GM23338 (cell line): ENCODE measurements at regions not wholly inside any gene's neighbourhood (a gene's known extent, or its start where the extent isn't known, plus 50 kb on each side); places are given as distances from the start of the nearest gene placed in this dataset.

Source experiments
- ATAC-seq: fragments of 200-7000 bp; cut with Tn5 transposase; 3 replicates; pipeline ENCODE4 v1.9.1; 2020
- DNase-seq: peaks from one replicate; pipeline ENCODE4 v3.0.0-alpha.2; 2015; ENCODE audit warnings: low spot score
- H2AFZ ChIP-seq: fragments of 200-600 bp; sonication (generic); 2 replicates; pipeline ENCODE4 v1.8.0; 2016; ENCODE audit warnings: antibody characterized with exemption, mild to moderate bottlenecking, moderate library complexity
- H3F3A ChIP-seq: fragments of 200-600 bp; sonication (generic); replicated peaks from 2 replicates; pipeline ENCODE4 v1.8.0; 2017; ENCODE audit warnings: antibody characterized with exemption, mixed run types, low read depth
- H3K27ac ChIP-seq: fragments of 200-600 bp; sonication (generic); 2 replicates; pipeline ENCODE4 v1.6.1; 2016; ENCODE audit warnings: low read depth
- H3K27me3 ChIP-seq: fragments of 200-600 bp; sonication (generic); 2 replicates; pipeline ENCODE4 v1.8.0; 2016; ENCODE audit warnings: mild to moderate bottlenecking, mixed run types, moderate library complexity; ENCODE audit not compliant: insufficient read depth
- H3K36me3 ChIP-seq: fragments of 200-600 bp; sonication (generic); 2 replicates; pipeline ENCODE4 v1.8.0; 2016; ENCODE audit warnings: mild to moderate bottlenecking; ENCODE audit not compliant: insufficient read depth
- H3K4me1 ChIP-seq: fragments of 200-600 bp; sonication (generic); 2 replicates; pipeline ENCODE4 v1.8.0; 2016; ENCODE audit warnings: mild to moderate bottlenecking, moderate library complexity; ENCODE audit not compliant: insufficient read depth
- H3K4me2 ChIP-seq: fragments of 200-600 bp; sonication (generic); 2 replicates; pipeline ENCODE4 v1.7.1; 2017; ENCODE audit warnings: mixed run types
- H3K4me3 ChIP-seq: fragments of 200-600 bp; sonication (generic); 2 replicates; pipeline ENCODE4 v1.6.1; 2016; ENCODE audit warnings: mixed run types
- H3K79me2 ChIP-seq: fragments of 200-600 bp; sonication (generic); replicated peaks from 2 replicates; pipeline ENCODE4 v1.8.0; 2017; ENCODE audit warnings: mild to moderate bottlenecking; ENCODE audit not compliant: insufficient read depth
- H3K9me2 ChIP-seq: fragments of 200-600 bp; sonication (generic); 2 replicates; pipeline ENCODE4 v1.8.0; 2017; ENCODE audit not compliant: insufficient read depth
- H4K20me1 ChIP-seq: fragments of 200-600 bp; sonication (generic); replicated peaks from 2 replicates; pipeline ENCODE4 v1.8.0; 2017; ENCODE audit warnings: mild to moderate bottlenecking; ENCODE audit not compliant: insufficient read depth
- H3K27ac Mint-ChIP-seq: 2 replicates; pipeline ENCODE4 v1.8.0; 2020; ENCODE audit warnings: inconsistent platforms, mild to moderate bottlenecking, moderate library complexity, mixed read lengths
- H3K27me3 Mint-ChIP-seq: 3 replicates; pipeline ENCODE4 v1.8.0; 2022; ENCODE audit warnings: low read depth, mild to moderate bottlenecking, moderate library complexity, mixed read lengths, inconsistent platforms; ENCODE audit not compliant: insufficient read depth, poor library complexity
- H3K36me3 Mint-ChIP-seq: 3 replicates; pipeline ENCODE4 v1.8.0; 2021; ENCODE audit warnings: low read depth, mild to moderate bottlenecking, inconsistent platforms, moderate library complexity, mixed read lengths
- H3K4me1 Mint-ChIP-seq: 3 replicates; pipeline ENCODE4 v1.8.0; 2020; ENCODE audit warnings: mild to moderate bottlenecking, inconsistent platforms, mixed read lengths
- H3K4me3 Mint-ChIP-seq: 3 replicates; pipeline ENCODE4 v1.8.0; 2021; ENCODE audit warnings: moderate library complexity, mild to moderate bottlenecking, inconsistent platforms, mixed read lengths
- H3K9me3 Mint-ChIP-seq: 3 replicates; pipeline ENCODE4 v1.8.0; 2020; ENCODE audit warnings: moderate library complexity, mild to moderate bottlenecking, inconsistent platforms, mixed read lengths
- CREB1 ChIP-seq: fragments of 250-450 bp; sonication (Bioruptor Pico); IDR thresholded peaks from 2 replicates; pipeline ENCODE4 v1.5.0; 2020; ENCODE audit warnings: low read depth, mild to moderate bottlenecking, moderate library complexity
- EZH2 ChIP-seq: fragments of 200-600 bp; sonication (generic); IDR thresholded peaks from one replicate; pipeline ENCODE4 v1.8.0; 2017; ENCODE audit warnings: antibody characterized with exemption, mild to moderate bottlenecking, low read depth; ENCODE audit not compliant: unreplicated experiment
- EZH2phosphoT487 ChIP-seq: fragments of 200-600 bp; sonication (generic); IDR thresholded peaks from one replicate; pipeline ENCODE4 v1.8.1; 2018; ENCODE audit warnings: antibody characterized with exemption; ENCODE audit not compliant: unreplicated experiment
- JUNB ChIP-seq: IDR thresholded peaks from one replicate; pipeline ENCODE4 v1.6.1; 2016; ENCODE audit warnings: antibody characterized with exemption; ENCODE audit not compliant: unreplicated experiment
- NANOG ChIP-seq: IDR thresholded peaks from 2 replicates; pipeline ENCODE4 v1.6.1; 2016; ENCODE audit warnings: antibody characterized with exemption, borderline replicate concordance
- POLR2AphosphoS5 ChIP-seq: IDR thresholded peaks from 2 replicates; pipeline ENCODE4 v1.6.1; 2016; ENCODE audit warnings: antibody characterized with exemption, low read depth
- STAT1 ChIP-seq: IDR thresholded peaks from one replicate; pipeline ENCODE4 v1.6.1; 2016; ENCODE audit warnings: antibody characterized with exemption; ENCODE audit not compliant: unreplicated experiment
- ZNF114 ChIP-seq: fragments of 250-450 bp; sonication (Bioruptor Pico); IDR thresholded peaks from 2 replicates; pipeline ENCODE4 v1.5.0; 2020; ENCODE audit warnings: mild to moderate bottlenecking, moderate library complexity
- ZNF331 ChIP-seq: fragments of 250-450 bp; sonication (Bioruptor Pico); IDR thresholded peaks from 2 replicates; pipeline ENCODE4 v1.5.0; 2020; ENCODE audit warnings: low read depth, mild to moderate bottlenecking, moderate library complexity
- TF ChIP-seq, protein P1 (sequence below): fragments of 250-450 bp; sonication (Bioruptor Pico); IDR thresholded peaks from 2 replicates; pipeline ENCODE4 v1.5.0; 2020; ENCODE audit warnings: mild to moderate bottlenecking, moderate library complexity
- TF ChIP-seq, protein P2 (sequence below): IDR thresholded peaks from one replicate; pipeline ENCODE4 v1.6.1; 2018; ENCODE audit warnings: antibody characterized with exemption; ENCODE audit not compliant: unreplicated experiment
- TF ChIP-seq, protein P3 (sequence below): IDR thresholded peaks from 2 replicates; pipeline ENCODE4 v1.6.1; 2016; ENCODE audit warnings: antibody characterized with exemption
- TF ChIP-seq, protein P4 (sequence below), 2 experiments: fragments of 200-600 bp in 1 of 2; sonication (generic) in 1 of 2; conservative IDR thresholded peaks; 2 replicates each; pipeline versions ENCODE4 v1.5.1 to v1.6.1; 2016 to 2017; ENCODE audit warnings: antibody characterized with exemption in 2 of 2, low read depth in 2 of 2, mild to moderate bottlenecking in 2 of 2, moderate library complexity in 1 of 2

DNA sequence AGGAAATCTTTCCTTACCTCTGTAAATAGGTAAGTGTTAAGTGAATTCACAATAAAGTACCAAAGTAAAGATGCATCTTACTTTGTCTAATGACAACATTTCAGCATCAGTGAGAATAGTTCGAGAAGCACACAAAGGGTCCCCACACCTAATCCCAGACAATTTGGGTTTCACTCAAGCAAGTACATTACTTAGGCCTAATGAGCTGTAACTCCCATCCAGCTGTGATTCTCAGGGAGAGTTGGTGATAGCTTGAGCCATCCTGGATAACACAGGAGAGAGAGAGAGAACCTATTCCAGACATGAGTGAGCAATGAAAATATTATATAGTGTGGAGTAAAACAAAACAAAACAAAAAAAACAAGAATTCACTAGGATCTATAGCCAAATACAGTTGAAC, 149.1 kb upstream of the NRG3 start:
- no peak overlapping the region for H3K27ac ChIP-seq
- Mint-ChIP-seq H3K27me3 (peaks cover 2% of the 10 kb centered on the region), H3K4me3 (no peak overlapping the region), H3K36me3 (peaks cover 13% of the 10 kb centered on the region; the same call in 2 of the 3 replicates), H3K9me3 (peaks cover 21% of the 10 kb centered on the region), H3K4me1 (peaks cover 20% of the 10 kb centered on the region), H3K27ac (no peak overlapping the region)
- H3K4me1 ChIP-seq: peaks cover 16% of the 10 kb centered on the region; the same call in 1 of the 2 replicates
- H3K27me3 ChIP-seq: no peaks in the 10 kb centered on the region
- no peak overlapping the region for H2AFZ ChIP-seq
- no peaks in the 10 kb centered on the region for H3F3A ChIP-seq
- no peaks in the 10 kb centered on the region for H3K9me2 ChIP-seq
- H3K4me3 ChIP-seq: no peak overlapping the region
- TF ChIP-seq, protein P1, sequence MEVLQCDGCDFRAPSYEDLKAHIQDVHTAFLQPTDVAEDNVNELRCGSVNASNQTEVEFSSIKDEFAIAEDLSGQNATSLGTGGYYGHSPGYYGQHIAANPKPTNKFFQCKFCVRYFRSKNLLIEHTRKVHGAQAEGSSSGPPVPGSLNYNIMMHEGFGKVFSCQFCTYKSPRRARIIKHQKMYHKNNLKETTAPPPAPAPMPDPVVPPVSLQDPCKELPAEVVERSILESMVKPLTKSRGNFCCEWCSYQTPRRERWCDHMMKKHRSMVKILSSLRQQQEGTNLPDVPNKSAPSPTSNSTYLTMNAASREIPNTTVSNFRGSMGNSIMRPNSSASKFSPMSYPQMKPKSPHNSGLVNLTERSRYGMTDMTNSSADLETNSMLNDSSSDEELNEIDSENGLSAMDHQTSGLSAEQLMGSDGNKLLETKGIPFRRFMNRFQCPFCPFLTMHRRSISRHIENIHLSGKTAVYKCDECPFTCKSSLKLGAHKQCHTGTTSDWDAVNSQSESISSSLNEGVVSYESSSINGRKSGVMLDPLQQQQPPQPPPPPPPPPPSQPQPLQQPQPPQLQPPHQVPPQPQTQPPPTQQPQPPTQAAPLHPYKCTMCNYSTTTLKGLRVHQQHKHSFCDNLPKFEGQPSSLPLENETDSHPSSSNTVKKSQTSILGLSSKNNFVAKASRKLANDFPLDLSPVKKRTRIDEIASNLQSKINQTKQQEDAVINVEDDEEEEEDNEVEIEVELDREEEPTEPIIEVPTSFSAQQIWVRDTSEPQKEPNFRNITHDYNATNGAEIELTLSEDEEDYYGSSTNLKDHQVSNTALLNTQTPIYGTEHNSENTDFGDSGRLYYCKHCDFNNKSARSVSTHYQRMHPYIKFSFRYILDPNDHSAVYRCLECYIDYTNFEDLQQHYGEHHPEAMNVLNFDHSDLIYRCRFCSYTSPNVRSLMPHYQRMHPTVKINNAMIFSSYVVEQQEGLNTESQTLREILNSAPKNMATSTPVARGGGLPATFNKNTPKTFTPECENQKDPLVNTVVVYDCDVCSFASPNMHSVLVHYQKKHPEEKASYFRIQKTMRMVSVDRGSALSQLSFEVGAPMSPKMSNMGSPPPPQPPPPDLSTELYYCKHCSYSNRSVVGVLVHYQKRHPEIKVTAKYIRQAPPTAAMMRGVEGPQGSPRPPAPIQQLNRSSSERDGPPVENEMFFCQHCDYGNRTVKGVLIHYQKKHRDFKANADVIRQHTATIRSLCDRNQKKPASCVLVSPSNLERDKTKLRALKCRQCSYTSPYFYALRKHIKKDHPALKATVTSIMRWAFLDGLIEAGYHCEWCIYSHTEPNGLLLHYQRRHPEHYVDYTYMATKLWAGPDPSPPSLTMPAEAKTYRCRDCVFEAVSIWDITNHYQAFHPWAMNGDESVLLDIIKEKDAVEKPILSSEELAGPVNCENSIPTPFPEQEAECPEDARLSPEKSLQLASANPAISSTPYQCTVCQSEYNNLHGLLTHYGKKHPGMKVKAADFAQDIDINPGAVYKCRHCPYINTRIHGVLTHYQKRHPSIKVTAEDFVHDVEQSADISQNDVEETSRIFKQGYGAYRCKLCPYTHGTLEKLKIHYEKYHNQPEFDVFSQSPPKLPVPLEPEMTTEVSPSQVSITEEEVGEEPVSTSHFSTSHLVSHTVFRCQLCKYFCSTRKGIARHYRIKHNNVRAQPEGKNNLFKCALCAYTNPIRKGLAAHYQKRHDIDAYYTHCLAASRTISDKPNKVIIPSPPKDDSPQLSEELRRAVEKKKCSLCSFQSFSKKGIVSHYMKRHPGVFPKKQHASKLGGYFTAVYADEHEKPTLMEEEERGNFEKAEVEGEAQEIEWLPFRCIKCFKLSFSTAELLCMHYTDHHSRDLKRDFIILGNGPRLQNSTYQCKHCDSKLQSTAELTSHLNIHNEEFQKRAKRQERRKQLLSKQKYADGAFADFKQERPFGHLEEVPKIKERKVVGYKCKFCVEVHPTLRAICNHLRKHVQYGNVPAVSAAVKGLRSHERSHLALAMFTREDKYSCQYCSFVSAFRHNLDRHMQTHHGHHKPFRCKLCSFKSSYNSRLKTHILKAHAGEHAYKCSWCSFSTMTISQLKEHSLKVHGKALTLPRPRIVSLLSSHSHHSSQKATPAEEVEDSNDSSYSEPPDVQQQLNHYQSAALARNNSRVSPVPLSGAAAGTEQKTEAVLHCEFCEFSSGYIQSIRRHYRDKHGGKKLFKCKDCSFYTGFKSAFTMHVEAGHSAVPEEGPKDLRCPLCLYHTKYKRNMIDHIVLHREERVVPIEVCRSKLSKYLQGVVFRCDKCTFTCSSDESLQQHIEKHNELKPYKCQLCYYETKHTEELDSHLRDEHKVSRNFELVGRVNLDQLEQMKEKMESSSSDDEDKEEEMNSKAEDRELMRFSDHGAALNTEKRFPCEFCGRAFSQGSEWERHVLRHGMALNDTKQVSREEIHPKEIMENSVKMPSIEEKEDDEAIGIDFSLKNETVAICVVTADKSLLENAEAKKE (CRISPR knock-in tag): no peak
- TF ChIP-seq EZH2 (no peak), NANOG (no peak), ZNF331 (no peak), JUNB (no peak), ZNF114 (CRISPR knock-in tag) (no peak), STAT1 (no peak), POLR2AphosphoS5 (no peak), EZH2phosphoT487 (no peak), CREB1 (CRISPR knock-in tag) (no peak)
- TF ChIP-seq, protein P2, sequence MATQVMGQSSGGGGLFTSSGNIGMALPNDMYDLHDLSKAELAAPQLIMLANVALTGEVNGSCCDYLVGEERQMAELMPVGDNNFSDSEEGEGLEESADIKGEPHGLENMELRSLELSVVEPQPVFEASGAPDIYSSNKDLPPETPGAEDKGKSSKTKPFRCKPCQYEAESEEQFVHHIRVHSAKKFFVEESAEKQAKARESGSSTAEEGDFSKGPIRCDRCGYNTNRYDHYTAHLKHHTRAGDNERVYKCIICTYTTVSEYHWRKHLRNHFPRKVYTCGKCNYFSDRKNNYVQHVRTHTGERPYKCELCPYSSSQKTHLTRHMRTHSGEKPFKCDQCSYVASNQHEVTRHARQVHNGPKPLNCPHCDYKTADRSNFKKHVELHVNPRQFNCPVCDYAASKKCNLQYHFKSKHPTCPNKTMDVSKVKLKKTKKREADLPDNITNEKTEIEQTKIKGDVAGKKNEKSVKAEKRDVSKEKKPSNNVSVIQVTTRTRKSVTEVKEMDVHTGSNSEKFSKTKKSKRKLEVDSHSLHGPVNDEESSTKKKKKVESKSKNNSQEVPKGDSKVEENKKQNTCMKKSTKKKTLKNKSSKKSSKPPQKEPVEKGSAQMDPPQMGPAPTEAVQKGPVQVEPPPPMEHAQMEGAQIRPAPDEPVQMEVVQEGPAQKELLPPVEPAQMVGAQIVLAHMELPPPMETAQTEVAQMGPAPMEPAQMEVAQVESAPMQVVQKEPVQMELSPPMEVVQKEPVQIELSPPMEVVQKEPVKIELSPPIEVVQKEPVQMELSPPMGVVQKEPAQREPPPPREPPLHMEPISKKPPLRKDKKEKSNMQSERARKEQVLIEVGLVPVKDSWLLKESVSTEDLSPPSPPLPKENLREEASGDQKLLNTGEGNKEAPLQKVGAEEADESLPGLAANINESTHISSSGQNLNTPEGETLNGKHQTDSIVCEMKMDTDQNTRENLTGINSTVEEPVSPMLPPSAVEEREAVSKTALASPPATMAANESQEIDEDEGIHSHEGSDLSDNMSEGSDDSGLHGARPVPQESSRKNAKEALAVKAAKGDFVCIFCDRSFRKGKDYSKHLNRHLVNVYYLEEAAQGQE: no peak
- TF ChIP-seq, protein P3, sequence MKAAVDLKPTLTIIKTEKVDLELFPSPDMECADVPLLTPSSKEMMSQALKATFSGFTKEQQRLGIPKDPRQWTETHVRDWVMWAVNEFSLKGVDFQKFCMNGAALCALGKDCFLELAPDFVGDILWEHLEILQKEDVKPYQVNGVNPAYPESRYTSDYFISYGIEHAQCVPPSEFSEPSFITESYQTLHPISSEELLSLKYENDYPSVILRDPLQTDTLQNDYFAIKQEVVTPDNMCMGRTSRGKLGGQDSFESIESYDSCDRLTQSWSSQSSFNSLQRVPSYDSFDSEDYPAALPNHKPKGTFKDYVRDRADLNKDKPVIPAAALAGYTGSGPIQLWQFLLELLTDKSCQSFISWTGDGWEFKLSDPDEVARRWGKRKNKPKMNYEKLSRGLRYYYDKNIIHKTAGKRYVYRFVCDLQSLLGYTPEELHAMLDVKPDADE: no peak
- TF ChIP-seq, protein P4, sequence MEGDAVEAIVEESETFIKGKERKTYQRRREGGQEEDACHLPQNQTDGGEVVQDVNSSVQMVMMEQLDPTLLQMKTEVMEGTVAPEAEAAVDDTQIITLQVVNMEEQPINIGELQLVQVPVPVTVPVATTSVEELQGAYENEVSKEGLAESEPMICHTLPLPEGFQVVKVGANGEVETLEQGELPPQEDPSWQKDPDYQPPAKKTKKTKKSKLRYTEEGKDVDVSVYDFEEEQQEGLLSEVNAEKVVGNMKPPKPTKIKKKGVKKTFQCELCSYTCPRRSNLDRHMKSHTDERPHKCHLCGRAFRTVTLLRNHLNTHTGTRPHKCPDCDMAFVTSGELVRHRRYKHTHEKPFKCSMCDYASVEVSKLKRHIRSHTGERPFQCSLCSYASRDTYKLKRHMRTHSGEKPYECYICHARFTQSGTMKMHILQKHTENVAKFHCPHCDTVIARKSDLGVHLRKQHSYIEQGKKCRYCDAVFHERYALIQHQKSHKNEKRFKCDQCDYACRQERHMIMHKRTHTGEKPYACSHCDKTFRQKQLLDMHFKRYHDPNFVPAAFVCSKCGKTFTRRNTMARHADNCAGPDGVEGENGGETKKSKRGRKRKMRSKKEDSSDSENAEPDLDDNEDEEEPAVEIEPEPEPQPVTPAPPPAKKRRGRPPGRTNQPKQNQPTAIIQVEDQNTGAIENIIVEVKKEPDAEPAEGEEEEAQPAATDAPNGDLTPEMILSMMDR (conservative IDR thresholded peaks at IDR 0.05; ENCODE audit: low read depth in 2 of 2): no peak
- no peaks in the 10 kb centered on the region for H4K20me1 ChIP-seq
- H3K4me2 ChIP-seq: no peak overlapping the region
- no peaks in the 10 kb centered on the region for H3K79me2 ChIP-seq
- DNase-seq (no peak), ATAC-seq (no peak)
- H3K36me3 ChIP-seq: no peaks in the 10 kb centered on the region; the same call in 1 of the 2 replicates
